Spleen (tissue), 7 donors: ENCODE measurements at regions not wholly inside any gene's neighbourhood (a gene's known extent, or its start where the extent isn't known, plus 50 kb on each side); places are given as distances from the start of the nearest gene placed in this dataset.

Experiments used
- POLR2A ChIP-seq, 3 donors: fragments of 450-650 bp; IDR thresholded peaks; one replicate each; pipeline ENCODE4 v1.5.1; 2017; ENCODE audit warnings: antibody characterized with exemption in 3 of 3, mild to moderate bottlenecking in 1 of 3
- POLR2AphosphoS5 ChIP-seq, 3 donors: sonication (generic); formaldehyde crosslinking; IDR thresholded peaks; one replicate each; pipeline ENCODE4 v1.5.1; 2017; ENCODE audit warnings: antibody characterized with exemption in 3 of 3
- TF ChIP-seq, protein P1 (sequence below), 11 experiments: fragments of 200-600 bp in 7 of 11; fragments of 450-650 bp in 4 of 11; sonication (generic) in 4 of 11; IDR thresholded peaks in 8 of 11; conservative IDR thresholded peaks in 3 of 11; 1 replicate in 7 of 11; 2 replicates in 4 of 11; pipeline versions ENCODE4 v1.4.0 to v1.8.0; 2016 to 2021; ENCODE audit warnings: antibody characterized with exemption in 11 of 11, inconsistent platforms in 4 of 11, mild to moderate bottlenecking in 1 of 11
- donor health status: DM: no; HTN: no; CAD: no; lungs with moderate emphysema.
- donor health status: DM: no; HTN: no; CAD: no.
- donor health status: DM: no; HTN: no; CAD: no.

DNA sequence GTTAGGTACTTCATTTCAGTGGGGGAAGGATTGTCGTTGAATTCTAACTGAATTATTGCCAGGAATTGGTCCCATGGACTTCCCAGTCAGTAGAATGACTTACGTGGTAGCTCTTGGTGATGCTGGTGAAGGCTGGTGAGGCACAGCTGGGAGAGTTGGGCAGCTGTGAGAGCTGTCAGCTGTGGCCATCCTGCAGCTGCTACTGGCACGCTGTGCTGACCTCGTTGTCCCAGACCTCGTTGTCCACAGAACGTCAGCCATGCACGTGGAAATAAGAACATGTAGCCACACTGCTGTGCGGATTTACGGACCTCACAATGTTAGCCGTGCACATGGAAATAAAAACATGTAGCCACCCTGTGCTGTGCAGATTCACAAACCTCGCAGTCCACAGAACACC lies 102.3 kb downstream of the NPIPB11 start:
- TF ChIP-seq, protein P1, sequence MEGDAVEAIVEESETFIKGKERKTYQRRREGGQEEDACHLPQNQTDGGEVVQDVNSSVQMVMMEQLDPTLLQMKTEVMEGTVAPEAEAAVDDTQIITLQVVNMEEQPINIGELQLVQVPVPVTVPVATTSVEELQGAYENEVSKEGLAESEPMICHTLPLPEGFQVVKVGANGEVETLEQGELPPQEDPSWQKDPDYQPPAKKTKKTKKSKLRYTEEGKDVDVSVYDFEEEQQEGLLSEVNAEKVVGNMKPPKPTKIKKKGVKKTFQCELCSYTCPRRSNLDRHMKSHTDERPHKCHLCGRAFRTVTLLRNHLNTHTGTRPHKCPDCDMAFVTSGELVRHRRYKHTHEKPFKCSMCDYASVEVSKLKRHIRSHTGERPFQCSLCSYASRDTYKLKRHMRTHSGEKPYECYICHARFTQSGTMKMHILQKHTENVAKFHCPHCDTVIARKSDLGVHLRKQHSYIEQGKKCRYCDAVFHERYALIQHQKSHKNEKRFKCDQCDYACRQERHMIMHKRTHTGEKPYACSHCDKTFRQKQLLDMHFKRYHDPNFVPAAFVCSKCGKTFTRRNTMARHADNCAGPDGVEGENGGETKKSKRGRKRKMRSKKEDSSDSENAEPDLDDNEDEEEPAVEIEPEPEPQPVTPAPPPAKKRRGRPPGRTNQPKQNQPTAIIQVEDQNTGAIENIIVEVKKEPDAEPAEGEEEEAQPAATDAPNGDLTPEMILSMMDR (IDR thresholded peaks at IDR 0.05 in 8 of 11, conservative IDR thresholded peaks at IDR 0.05 in 3 of 11) = no peak
- no peak for TF ChIP-seq POLR2A (IDR thresholded peaks at IDR 0.05)
- no peak for TF ChIP-seq POLR2AphosphoS5 (IDR thresholded peaks at IDR 0.05)
